ENCODE measurements at regions not wholly inside any gene's neighbourhood (a gene's known extent, or its start where the extent isn't known, plus 50 kb on each side); places are given as distances from the start of the nearest gene placed in this dataset.

DNA sequence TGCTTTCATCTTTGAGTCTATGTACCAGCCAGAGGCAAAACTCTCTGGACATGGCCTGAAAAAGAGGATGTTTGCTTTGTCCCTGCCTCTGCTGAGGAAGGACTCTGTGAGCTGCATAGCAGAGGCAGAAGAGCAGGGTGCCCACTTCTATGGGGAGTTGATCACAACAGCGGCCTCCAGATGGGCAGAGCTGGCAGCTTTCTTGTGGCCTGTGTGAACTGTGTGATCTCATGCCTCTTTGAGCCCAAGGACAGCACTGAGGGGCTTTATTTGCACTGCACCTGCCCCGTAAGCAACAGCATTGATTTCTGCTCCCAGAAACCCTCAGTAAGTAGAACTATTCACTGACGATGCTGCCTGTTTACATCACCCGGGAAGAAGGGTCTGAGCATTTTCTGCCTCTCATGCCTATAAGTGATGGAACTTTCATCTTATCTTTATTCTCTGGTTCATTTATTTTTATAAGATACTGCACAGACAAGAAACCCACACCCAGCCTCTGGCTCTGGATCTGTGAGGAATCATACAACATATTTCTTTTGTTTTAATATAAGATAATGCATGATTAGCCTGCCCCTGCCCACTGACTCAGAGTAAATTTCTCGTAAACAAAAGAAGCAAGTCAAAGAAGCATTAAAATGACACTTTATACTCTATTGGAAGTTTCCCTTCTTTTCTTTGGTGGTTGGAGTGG is 244.2 kb upstream of the SOX21 start:
- TF ChIP-seq POLR2A (IDR thresholded peaks at IDR 0.05; ENCODE audit: low read depth, low read length) (no peak), MAFK (IDR thresholded peaks at IDR 0.05; ENCODE audit: low read depth, low read length) (no peak), USF2 (IDR thresholded peaks at IDR 0.05; ENCODE audit: low read depth, low read length) (no peak), FOS (IDR thresholded peaks at IDR 0.05; ENCODE audit: low read depth, low read length) (no peak), RAD21 (IDR thresholded peaks at IDR 0.05; ENCODE audit: low read length) (no peak), CHD1 (IDR thresholded peaks at IDR 0.05; ENCODE audit: low read depth, low read length) (no peak), MAZ (IDR thresholded peaks at IDR 0.05; ENCODE audit: borderline replicate concordance, low read depth, low read length) (no peak), CEBPB (IDR thresholded peaks at IDR 0.05; ENCODE audit: low read depth, low read length) (no peak), MXI1 (IDR thresholded peaks at IDR 0.05; ENCODE audit: borderline replicate concordance, low read depth, low read length) (no peak), NFE2L2 (IDR thresholded peaks at IDR 0.05; ENCODE audit: low read depth, low read length) (no peak), ELK1 (IDR thresholded peaks at IDR 0.05; ENCODE audit: borderline replicate concordance, low read depth, low read length) (no peak), RFX5 (IDR thresholded peaks at IDR 0.05; ENCODE audit: low read depth, low read length) (no peak), SMC3 (IDR thresholded peaks at IDR 0.05; ENCODE audit: low read depth, low read length) (no peak)
- TF ChIP-seq, protein P1, sequence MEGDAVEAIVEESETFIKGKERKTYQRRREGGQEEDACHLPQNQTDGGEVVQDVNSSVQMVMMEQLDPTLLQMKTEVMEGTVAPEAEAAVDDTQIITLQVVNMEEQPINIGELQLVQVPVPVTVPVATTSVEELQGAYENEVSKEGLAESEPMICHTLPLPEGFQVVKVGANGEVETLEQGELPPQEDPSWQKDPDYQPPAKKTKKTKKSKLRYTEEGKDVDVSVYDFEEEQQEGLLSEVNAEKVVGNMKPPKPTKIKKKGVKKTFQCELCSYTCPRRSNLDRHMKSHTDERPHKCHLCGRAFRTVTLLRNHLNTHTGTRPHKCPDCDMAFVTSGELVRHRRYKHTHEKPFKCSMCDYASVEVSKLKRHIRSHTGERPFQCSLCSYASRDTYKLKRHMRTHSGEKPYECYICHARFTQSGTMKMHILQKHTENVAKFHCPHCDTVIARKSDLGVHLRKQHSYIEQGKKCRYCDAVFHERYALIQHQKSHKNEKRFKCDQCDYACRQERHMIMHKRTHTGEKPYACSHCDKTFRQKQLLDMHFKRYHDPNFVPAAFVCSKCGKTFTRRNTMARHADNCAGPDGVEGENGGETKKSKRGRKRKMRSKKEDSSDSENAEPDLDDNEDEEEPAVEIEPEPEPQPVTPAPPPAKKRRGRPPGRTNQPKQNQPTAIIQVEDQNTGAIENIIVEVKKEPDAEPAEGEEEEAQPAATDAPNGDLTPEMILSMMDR (conservative IDR thresholded peaks at IDR 0.05; ENCODE audit: low read depth, low read length), result no peak
